ENCODE measurements at regions not wholly inside any gene's neighbourhood (a gene's known extent, or its start where the extent isn't known, plus 50 kb on each side); places are given as distances from the start of the nearest gene placed in this dataset.

GRCh38 chr18:25805939-25806338 lies 284.5 kb downstream of the SS18 start:
- DNase-seq: no peak

GRCh38 chr18:25805323-25805722 lies 285.1 kb downstream of the SS18 start:
- DNase-seq: no peak

- no peak for DNase-seq
Measured at GRCh38 chr18:25799231-25799630, 291.2 kb downstream of the SS18 start.

DNA sequence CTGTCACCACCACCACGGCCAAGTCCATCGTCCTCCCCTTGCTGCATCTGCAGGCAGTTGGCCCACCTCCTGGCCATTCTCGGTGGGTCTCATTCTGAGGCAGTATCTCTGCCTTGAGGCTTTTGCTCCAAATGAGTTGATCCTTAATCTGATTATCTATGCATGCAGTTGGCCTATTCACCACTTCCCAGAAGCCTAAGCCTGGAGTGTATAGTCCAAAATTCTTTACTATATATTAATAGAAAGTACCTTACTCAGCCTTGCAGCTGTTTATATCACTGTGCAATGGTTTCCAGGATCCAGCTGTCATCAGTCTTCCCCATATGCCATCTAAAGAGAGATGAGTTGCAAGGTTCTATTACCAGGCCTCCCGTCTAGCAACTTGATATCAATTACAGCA lies 292.4 kb downstream of the SS18 start:
- no peak for DNase-seq

- DNase-seq: peak; percentile 54
Measured at GRCh38 chr18:25795213-25795612, 295.2 kb downstream of the SS18 start.

DNA sequence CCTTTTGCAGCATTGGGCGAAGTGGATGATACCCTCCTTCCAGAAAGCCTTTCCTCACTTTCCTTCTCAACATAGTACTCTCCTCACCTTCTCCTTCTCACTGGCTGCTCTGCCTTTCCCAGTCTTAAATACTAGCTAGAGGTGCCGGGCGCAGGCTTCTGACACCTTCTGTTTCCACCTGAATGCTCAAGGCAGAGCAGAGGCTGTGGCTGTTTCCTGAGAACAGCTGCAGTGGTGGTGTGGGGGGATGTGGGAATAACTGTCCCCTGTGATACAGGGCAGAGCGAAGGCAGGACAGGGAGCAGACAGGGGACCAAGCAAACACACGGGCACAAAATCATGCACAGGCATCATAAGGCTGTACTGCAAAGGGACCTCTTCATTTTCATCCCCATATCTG lies 303.1 kb downstream of the SS18 start:
- no peak for DNase-seq

- no peak for DNase-seq
Measured at GRCh38 chr18:25786758-25787157, 303.7 kb downstream of the SS18 start.

DNA sequence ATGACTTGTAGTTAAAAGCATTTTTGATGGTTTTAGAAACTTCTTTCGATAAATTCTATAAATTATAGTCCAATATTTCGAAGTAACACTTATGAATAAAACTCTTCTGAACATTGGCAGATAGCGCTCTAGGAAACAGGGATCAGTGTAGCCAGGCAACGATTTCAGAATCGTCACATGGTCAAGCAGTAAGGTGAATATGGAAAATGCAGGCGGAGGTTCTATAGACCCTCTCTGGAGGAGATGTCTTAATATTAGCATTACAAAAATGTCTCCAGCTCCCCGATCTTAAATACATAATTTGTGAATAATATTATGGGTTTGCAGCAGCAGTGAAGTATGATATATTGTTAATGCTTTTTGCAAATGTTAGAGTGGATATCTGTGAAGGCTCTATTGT lies 310.3 kb downstream of the SS18 start:
- DNase-seq: no peak

DNA sequence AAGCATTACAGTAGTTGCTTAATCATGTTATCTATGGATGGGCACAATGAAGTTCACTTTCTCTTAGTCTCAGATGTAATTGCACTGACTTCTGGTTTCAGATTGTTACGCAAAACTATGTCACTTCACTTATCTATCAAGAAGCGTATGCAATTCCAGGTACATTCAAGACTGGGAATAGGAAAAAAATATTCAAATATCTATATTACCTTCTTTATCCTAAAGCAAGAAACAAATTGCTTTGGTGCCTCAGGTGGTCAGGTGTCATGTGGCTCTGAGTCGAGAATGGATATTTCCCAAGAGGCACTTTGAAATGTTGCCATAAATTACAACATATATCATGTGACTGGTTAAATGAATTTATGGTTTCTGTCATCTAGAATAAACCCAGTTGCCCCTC lies 318.6 kb downstream of the SS18 start:
- DNase-seq: no peak

GRCh38 chr18:25764777-25765176 lies 325.6 kb downstream of the SS18 start:
- no peak for DNase-seq

DNA sequence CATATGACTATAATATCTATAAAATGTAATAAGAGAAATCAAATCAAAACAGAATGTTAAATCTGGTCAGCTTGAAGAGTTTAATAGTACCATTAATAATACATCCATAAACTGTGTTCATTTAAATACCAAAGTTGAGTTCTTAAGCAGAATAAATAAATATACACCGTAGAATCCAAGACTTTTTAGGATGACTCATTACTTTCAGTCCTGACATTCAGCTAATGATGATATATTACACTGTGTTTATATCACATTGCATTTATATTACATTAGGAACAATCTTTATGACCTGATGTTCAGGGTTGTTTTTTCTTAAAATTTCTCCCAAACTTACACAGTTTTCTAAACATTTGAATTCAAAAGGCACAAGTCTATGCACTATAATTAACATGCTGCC lies 331.3 kb downstream of the SS18 start:
- no peak for DNase-seq

DNA sequence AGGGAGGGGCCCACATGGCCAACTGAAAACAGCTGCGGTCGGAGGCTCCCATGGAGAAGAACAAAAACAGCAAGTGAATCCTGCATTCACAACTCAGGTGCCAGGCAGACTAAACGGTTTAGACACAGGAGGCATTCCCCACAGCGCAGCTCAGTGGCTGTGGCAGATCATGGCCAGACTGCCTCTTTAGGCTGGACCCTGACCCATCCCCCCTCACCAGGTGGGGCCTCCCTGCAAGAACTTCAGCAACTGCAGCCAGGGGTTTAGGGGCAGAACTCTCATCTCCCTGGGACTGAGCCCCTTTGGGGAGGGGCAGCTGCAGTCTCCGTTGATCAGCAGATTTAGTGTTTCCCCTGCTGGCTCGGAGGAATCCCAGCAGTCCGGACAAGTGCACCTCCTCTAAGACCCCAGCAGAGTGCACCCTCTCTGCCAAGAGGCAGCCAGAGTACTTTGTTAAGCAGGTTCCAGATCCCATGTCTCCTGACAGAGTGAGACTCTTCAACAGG lies 346.7 kb downstream of the SS18 start:
- DNase-seq: no peak

DNA sequence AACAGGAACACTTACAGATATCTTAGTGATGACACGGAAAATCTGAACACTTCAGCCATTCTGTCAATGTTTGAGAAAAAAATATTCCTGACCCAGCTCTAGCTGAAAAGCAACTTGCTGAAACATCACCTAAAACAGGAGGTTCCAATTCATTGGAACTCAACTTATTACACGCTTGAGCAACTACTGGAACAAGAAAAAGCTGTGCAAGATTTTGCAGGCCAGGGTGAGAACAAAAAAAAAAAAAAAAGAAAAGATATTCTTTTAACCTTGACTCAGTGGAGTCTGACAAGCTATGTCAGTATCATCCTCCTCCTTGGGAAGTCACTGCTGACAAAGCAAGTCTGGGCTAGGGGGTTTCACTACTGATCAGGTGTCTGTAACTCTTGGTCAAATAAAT lies 351.0 kb downstream of the SS18 start:
- DNase-seq: no peak

GRCh38 chr18:25737710-25738311 lies 352.6 kb downstream of the SS18 start:
- DNase-seq: peak; percentile 52

DNA sequence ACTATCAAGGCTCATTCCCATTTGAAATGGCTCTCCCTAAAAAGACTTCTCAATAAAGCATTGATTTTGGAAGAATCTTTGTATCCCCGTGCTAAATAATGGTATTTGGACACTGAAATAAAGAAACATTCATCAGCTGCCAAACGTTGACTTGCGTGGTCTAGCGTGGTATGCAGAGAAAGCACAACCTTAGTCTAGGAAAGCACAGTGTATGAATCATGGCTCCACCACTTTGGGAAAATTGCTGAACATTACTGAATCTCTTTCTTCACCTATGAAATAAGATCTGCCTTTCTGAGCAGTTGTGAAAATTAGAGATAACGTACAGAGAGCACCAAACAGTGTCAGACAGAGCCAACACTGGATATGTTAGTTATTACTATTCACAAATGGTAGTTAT lies 353.9 kb downstream of the SS18 start:
- DNase-seq: no peak

DNA sequence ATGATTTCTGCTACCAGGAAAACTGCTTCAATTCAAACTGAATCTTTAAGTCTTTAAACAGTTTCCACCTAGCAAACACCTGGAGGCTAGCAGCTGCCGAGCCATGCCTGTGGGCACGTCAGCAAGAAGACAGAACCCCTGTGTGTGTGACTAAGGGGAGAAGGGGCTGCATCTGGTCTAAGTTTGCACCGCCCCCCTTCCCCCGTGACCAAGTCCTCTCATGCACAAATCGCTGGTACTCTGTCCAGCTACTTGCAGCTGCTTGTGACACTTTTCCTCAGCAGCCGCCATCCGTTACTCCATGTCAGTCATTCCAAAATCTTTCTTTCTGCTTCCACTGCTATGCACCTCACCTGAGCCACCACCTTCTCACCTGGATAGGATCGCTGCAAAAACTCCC lies 355.0 kb downstream of the SS18 start:
- no peak for DNase-seq

DNA sequence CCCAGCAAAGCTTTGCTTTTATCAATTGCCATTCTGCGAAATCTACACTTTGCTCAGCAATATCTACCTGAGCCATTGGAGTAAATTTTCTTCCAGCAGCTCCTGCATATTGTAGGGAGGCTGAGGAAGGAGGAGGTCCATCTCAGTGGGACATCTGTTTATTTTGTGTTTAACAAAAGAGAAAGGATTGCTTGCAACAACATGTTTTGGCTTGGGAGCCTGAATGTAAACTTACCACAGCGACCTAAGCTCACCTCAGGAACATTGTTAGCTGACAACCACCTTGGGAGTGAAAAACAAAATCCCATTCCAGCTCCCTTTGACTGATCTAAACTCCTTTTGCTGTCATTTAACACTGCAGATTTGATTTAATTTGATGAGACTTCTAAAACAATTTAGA lies 356.1 kb downstream of the SS18 start:
- no peak for DNase-seq

- DNase-seq: no peak
Measured at GRCh38 chr18:25732862-25733261, 357.6 kb downstream of the SS18 start.

GRCh38 chr18:25729072-25729471 lies 361.3 kb downstream of the SS18 start:
- DNase-seq: no peak

DNA sequence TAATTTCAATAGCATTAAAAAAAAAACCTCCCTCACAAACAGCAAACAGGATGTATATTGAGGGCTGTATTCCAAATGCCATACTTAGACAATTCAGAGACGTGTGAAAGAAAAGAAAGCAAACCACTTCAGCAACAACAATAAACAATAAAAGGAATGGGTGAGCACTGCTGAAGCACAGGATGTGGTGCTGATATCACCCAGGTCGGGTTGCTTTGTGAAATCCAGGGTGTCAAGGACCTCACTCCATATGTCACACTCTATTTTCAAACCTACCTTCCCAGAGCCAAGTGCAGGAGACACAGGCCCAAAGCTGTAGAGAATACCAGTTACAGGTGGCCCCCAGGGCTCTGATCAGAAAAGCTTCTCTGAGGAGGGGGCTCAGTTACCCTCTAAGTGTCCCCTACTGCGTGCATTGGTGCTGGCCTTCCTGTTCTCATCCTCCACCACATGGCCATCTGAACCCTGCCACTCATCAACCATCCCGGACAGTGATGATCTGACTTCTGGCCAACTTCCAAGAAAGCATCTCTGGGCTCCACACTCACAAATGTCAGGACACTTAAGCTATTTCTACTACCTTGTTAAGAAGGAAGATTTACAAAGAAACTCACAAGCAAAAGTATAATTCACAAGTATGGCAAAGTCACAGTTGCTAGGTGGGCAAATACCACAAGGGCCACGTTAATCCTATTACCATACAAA lies 363.0 kb downstream of the SS18 start:
- no peak for DNase-seq

DNA sequence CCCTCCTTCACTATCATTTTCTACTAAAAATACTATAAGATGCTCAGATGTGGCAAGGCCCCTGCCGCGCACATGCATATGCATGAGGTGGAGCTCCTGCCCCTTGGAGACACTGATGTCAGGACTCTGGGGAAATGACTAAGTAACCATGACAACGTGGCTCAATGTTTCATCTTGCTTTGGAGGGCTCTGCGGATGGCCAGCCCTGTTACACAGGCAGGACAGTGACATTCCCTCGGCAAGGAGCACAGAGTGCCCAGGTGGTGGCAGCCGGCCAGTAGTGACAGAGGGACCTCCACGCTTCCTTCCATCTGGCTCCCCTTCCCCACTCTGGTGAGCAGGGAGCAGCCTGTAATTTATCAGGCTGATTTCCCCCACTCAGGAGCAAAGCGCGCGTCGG lies 364.1 kb downstream of the SS18 start:
- no peak for DNase-seq

- DNase-seq: no peak
Measured at GRCh38 chr18:25725501-25725900, 364.9 kb downstream of the SS18 start.

GRCh38 chr18:25724997-25725396 lies 365.4 kb downstream of the SS18 start:
- DNase-seq: no peak

GRCh38 chr18:25724121-25724520 lies 366.3 kb downstream of the SS18 start:
- no peak for DNase-seq

GRCh38 chr18:25713103-25713502 lies 361.1 kb upstream of the ZNF521 start:
- DNase-seq: no peak
